Fibroblast of lung (primary cell): ENCODE measurements at regions not wholly inside any gene's neighbourhood (a gene's known extent, or its start where the extent isn't known, plus 50 kb on each side); places are given as distances from the start of the nearest gene placed in this dataset.

ENCODE experiments used
- DNase-seq, 2 donors: peaks; one replicate each; pipeline versions ENCODE4 v3.0.0 to v3.0.0-alpha.2; 2010; ENCODE audit warnings: low read depth in 2 of 2
- H2AFZ ChIP-seq: 2 replicates; pipeline ENCODE4 v1.5.1; 2012; ENCODE audit warnings: low read length, control low read depth, inconsistent platforms
- H3K27ac ChIP-seq: 2 replicates; pipeline ENCODE4 v1.5.1; 2011; ENCODE audit warnings: low read length, control low read depth; ENCODE audit not compliant: insufficient read depth
- H3K27me3 ChIP-seq: 2 replicates; pipeline ENCODE4 v1.5.1; 2011; ENCODE audit warnings: mild to moderate bottlenecking, low read length; ENCODE audit not compliant: control insufficient read depth, insufficient read depth
- H3K36me3 ChIP-seq: 2 replicates; pipeline ENCODE4 v1.5.1; 2011; ENCODE audit warnings: low read length; ENCODE audit not compliant: control insufficient read depth, insufficient read depth
- H3K4me1 ChIP-seq: 2 replicates; pipeline ENCODE4 v1.5.1; 2011; ENCODE audit warnings: low read length; ENCODE audit not compliant: control insufficient read depth, insufficient read depth; ENCODE audit errors: extremely low read depth
- H3K4me2 ChIP-seq: 2 replicates; pipeline ENCODE4 v1.5.1; 2011; ENCODE audit warnings: low read length, control low read depth; ENCODE audit not compliant: insufficient read depth; ENCODE audit errors: extremely low read depth
- H3K4me3 ChIP-seq, 4 experiments: fragments of 200-600 bp in 1 of 4; sonication (generic) in 1 of 4; replicated peaks in 1 of 4; 2 replicates each; pipeline ENCODE4 v1.5.1; 2011 to 2016; ENCODE audit warnings: low read length in 4 of 4, low read depth in 3 of 4, mild to moderate bottlenecking in 3 of 4, control low read depth in 2 of 4, inconsistent platforms in 1 of 4, mixed read lengths in 1 of 4; ENCODE audit not compliant: insufficient read depth in 1 of 4; ENCODE audit errors: control extremely low read depth in 1 of 4
- H3K79me2 ChIP-seq: 2 replicates; pipeline ENCODE4 v1.5.1; 2012; ENCODE audit warnings: mild to moderate bottlenecking, low read length, inconsistent platforms; ENCODE audit not compliant: control insufficient read depth, insufficient read depth
- H3K9ac ChIP-seq: 2 replicates; pipeline ENCODE4 v1.5.1; 2011; ENCODE audit warnings: mild to moderate bottlenecking, low read length, control low read depth; ENCODE audit not compliant: insufficient read depth
- H3K9me3 ChIP-seq: 2 replicates; pipeline ENCODE4 v1.5.1; 2012; ENCODE audit warnings: low read depth, low read length; ENCODE audit not compliant: control insufficient read depth, insufficient read depth
- H4K20me1 ChIP-seq: 2 replicates; pipeline ENCODE4 v1.5.1; 2011; ENCODE audit warnings: low read length; ENCODE audit not compliant: control insufficient read depth, insufficient read depth; ENCODE audit errors: extremely low read depth
- EZH2 ChIP-seq: IDR thresholded peaks from 2 replicates; pipeline ENCODE4 v1.5.1; 2012; ENCODE audit warnings: low read length, control low read depth, mild to moderate bottlenecking; ENCODE audit errors: missing control alignments
- TF ChIP-seq, protein P1 (sequence below), 2 donors: IDR thresholded peaks in 1 of 2; conservative IDR thresholded peaks in 1 of 2; 1 replicate in 1 of 2; 2 replicates in 1 of 2; pipeline ENCODE4 v1.5.1; 2011 to 2012; ENCODE audit warnings: low read length in 2 of 2, control low read depth in 1 of 2, inconsistent platforms in 1 of 2, low read depth in 1 of 2, mild to moderate bottlenecking in 1 of 2

DNA sequence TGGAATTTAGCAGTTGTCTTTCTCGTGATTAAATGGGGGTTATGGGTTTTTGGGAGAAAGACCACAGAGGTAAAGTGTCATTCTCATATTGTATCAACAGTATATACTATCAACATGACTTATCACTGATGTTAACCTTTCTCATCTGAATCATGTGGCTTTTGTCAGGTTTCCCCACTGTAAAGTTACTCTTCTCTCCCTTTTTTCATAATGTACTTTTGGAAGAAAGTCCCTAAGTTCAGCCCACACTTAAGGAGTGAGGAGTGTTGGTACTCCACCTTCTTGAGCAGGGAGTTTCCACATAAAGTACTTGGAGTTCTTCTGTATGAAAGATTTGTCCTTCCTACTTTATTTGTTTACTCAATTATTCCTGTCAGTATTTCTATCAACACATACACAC, 169.9 kb downstream of the ZNF330 start:
- H4K20me1 ChIP-seq, result no peaks in the 10 kb centered on the region

GRCh38 chr4:141391293-141391692, 170.6 kb downstream of the ZNF330 start:
- Histone ChIP-seq H3K27me3 (no peaks in the 10 kb centered on the region), H3K9ac (no peak overlapping the region), H4K20me1 (no peaks in the 10 kb centered on the region), H3K9me3 (no peaks in the 10 kb centered on the region), H2AFZ (no peak overlapping the region), H3K27ac (no peak overlapping the region), H3K4me3 (no peak overlapping the region), H3K36me3 (no peaks in the 10 kb centered on the region), H3K4me2 (no peak overlapping the region), H3K79me2 (no peaks in the 10 kb centered on the region), H3K4me1 (no peaks in the 10 kb centered on the region)
- no peak for TF ChIP-seq EZH2
- TF ChIP-seq, protein P1, sequence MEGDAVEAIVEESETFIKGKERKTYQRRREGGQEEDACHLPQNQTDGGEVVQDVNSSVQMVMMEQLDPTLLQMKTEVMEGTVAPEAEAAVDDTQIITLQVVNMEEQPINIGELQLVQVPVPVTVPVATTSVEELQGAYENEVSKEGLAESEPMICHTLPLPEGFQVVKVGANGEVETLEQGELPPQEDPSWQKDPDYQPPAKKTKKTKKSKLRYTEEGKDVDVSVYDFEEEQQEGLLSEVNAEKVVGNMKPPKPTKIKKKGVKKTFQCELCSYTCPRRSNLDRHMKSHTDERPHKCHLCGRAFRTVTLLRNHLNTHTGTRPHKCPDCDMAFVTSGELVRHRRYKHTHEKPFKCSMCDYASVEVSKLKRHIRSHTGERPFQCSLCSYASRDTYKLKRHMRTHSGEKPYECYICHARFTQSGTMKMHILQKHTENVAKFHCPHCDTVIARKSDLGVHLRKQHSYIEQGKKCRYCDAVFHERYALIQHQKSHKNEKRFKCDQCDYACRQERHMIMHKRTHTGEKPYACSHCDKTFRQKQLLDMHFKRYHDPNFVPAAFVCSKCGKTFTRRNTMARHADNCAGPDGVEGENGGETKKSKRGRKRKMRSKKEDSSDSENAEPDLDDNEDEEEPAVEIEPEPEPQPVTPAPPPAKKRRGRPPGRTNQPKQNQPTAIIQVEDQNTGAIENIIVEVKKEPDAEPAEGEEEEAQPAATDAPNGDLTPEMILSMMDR (conservative IDR thresholded peaks at IDR 0.05 in 1 of 2, IDR thresholded peaks at IDR 0.05 in 1 of 2; ENCODE audit: low read depth in 1 of 2, low read length in 2 of 2), result no peak
- peak; percentile 31 to 37 for DNase-seq

More for the DNA sequence above, 169.9 kb downstream of the ZNF330 start:
- Histone ChIP-seq H2AFZ (no peak overlapping the region), H3K36me3 (no peaks in the 10 kb centered on the region), H3K9ac (no peak overlapping the region), H3K27me3 (no peaks in the 10 kb centered on the region), H3K4me2 (no peak overlapping the region), H3K9me3 (no peaks in the 10 kb centered on the region), H3K4me3 (no peak overlapping the region), H3K27ac (no peak overlapping the region), H3K4me1 (no peaks in the 10 kb centered on the region), H3K79me2 (no peaks in the 10 kb centered on the region)
- no peak for DNase-seq
- no peak for TF ChIP-seq EZH2
- TF ChIP-seq, protein P1 (conservative IDR thresholded peaks at IDR 0.05 in 1 of 2, IDR thresholded peaks at IDR 0.05 in 1 of 2; ENCODE audit: low read depth in 1 of 2, low read length in 2 of 2), result no peak

GRCh38 chr4:141391771-141392170, 171.1 kb downstream of the ZNF330 start:
- no peaks in the 10 kb centered on the region for H3K27me3 ChIP-seq
- H2AFZ ChIP-seq, result no peak overlapping the region
- H3K79me2 ChIP-seq, result no peaks in the 10 kb centered on the region
- H3K4me1 ChIP-seq, result no peaks in the 10 kb centered on the region
- no peak overlapping the region for H3K9ac ChIP-seq
- H3K27ac ChIP-seq, result no peak overlapping the region
- H3K4me3 ChIP-seq, result no peak overlapping the region
- H4K20me1 ChIP-seq, result no peaks in the 10 kb centered on the region
- peak in 1 of 2 donors; percentile 72 for DNase-seq
- no peaks in the 10 kb centered on the region for H3K36me3 ChIP-seq
- H3K9me3 ChIP-seq, result no peaks in the 10 kb centered on the region
- TF ChIP-seq, protein P1 (conservative IDR thresholded peaks at IDR 0.05 in 1 of 2, IDR thresholded peaks at IDR 0.05 in 1 of 2; ENCODE audit: low read depth in 1 of 2, low read length in 2 of 2), result no peak
- TF ChIP-seq EZH2, result no peak
- no peak overlapping the region for H3K4me2 ChIP-seq
